ENCODE measurements at regions not wholly inside any gene's neighbourhood (a gene's known extent, or its start where the extent isn't known, plus 50 kb on each side); places are given as distances from the start of the nearest gene placed in this dataset.
"Not testable (repeated sequence)": the region's sequence is repeated elsewhere in the genome, so short reads cannot be mapped to it uniquely, and the experiment has no call there.

GRCh38 chr4:13920111-13920875, 292.8 kb upstream of the BOD1L1 start:
- Histone ChIP-seq H3K9me3 (ENCODE audit: severe bottlenecking) (no peaks in the 10 kb centered on the region), H3K27ac (no peak overlapping the region), H3K27me3 (ENCODE audit: insufficient read depth, low read depth, severe bottlenecking) (no peaks in the 10 kb centered on the region), H3K4me3 (ENCODE audit: low read depth, low read length) (no peak overlapping the region), H3K36me3 (no peaks in the 10 kb centered on the region)
- TF ChIP-seq CTCF (IDR thresholded peaks at IDR 0.05; ENCODE audit: low read depth, low read length), result no peak
- DNase-seq, result no peak

- H3K27ac ChIP-seq, result no peak overlapping the region
- DNase-seq, result no peak
- peaks cover under 1% of the 10 kb centered on the region for H3K9me3 ChIP-seq (ENCODE audit: severe bottlenecking)
- H3K4me3 ChIP-seq (ENCODE audit: low read depth, low read length), result no peak overlapping the region
- no peaks in the 10 kb centered on the region for H3K27me3 ChIP-seq (ENCODE audit: insufficient read depth, low read depth, severe bottlenecking)
- TF ChIP-seq CTCF (IDR thresholded peaks at IDR 0.05; ENCODE audit: low read depth, low read length), result no peak
- no peaks in the 10 kb centered on the region for H3K36me3 ChIP-seq
Observed at GRCh38 chr4:13920901-13921300, 293.4 kb upstream of the BOD1L1 start.

GRCh38 chr4:13921805-13922204, 294.3 kb upstream of the BOD1L1 start:
- Histone ChIP-seq H3K27me3 (ENCODE audit: insufficient read depth, low read depth, severe bottlenecking) (no peaks in the 10 kb centered on the region), H3K9me3 (ENCODE audit: severe bottlenecking) (peaks cover 3% of the 10 kb centered on the region), H3K4me3 (ENCODE audit: low read depth, low read length) (no peak overlapping the region), H3K27ac (no peak overlapping the region), H3K36me3 (no peaks in the 10 kb centered on the region)
- no peak for DNase-seq
- TF ChIP-seq CTCF (IDR thresholded peaks at IDR 0.05; ENCODE audit: low read depth, low read length), result no peak

GRCh38 chr4:13922459-13922858, 294.9 kb upstream of the BOD1L1 start:
- H3K4me3 ChIP-seq (ENCODE audit: low read depth, low read length), result no peak overlapping the region
- no peaks in the 10 kb centered on the region for H3K36me3 ChIP-seq
- no peak overlapping the region for H3K27ac ChIP-seq
- H3K9me3 ChIP-seq (ENCODE audit: severe bottlenecking), result peaks cover 3% of the 10 kb centered on the region
- TF ChIP-seq CTCF (IDR thresholded peaks at IDR 0.05; ENCODE audit: low read depth, low read length), result no peak
- no peaks in the 10 kb centered on the region for H3K27me3 ChIP-seq (ENCODE audit: insufficient read depth, low read depth, severe bottlenecking)
- no peak for DNase-seq

- no peak for TF ChIP-seq CTCF (IDR thresholded peaks at IDR 0.05; ENCODE audit: low read depth, low read length)
- Histone ChIP-seq H3K9me3 (ENCODE audit: severe bottlenecking) (peaks cover 3% of the 10 kb centered on the region), H3K27ac (no peak overlapping the region), H3K4me3 (ENCODE audit: low read depth, low read length) (no peak overlapping the region), H3K27me3 (ENCODE audit: insufficient read depth, low read depth, severe bottlenecking) (no peaks in the 10 kb centered on the region), H3K36me3 (no peaks in the 10 kb centered on the region)
- no peak for DNase-seq
Observed at GRCh38 chr4:13922873-13923645, 295.5 kb upstream of the BOD1L1 start.

GRCh38 chr4:13924900-13925299, 297.4 kb upstream of the BOD1L1 start:
- not testable (repeated sequence) for H3K36me3 ChIP-seq; H3K4me3 ChIP-seq (ENCODE audit: low read depth, low read length); H3K27me3 ChIP-seq (ENCODE audit: insufficient read depth, low read depth, severe bottlenecking); H3K27ac ChIP-seq; DNase-seq; H3K9me3 ChIP-seq (ENCODE audit: severe bottlenecking)
